Large intestine (tissue), 3 donors: ENCODE measurements at regions not wholly inside any gene's neighbourhood (a gene's known extent, or its start where the extent isn't known, plus 50 kb on each side); places are given as distances from the start of the nearest gene placed in this dataset.
"Not testable (repeated sequence)": the region's sequence is repeated elsewhere in the genome, so short reads cannot be mapped to it uniquely, and the experiment has no call there.

ENCODE experiments used
- DNase-seq, 2 donors: peaks; one replicate each; pipeline versions ENCODE4 v3.0.0 to v3.0.0-alpha.2; 2013
- H3K27ac ChIP-seq: one replicate; pipeline ENCODE4 v1.5.1; 2013; ENCODE audit warnings: low read length
- H3K27me3 ChIP-seq: 2 replicates; pipeline ENCODE4 v1.6.1; 2013; ENCODE audit warnings: low read length; ENCODE audit not compliant: control insufficient read depth, insufficient read depth
- H3K36me3 ChIP-seq: 2 replicates; pipeline ENCODE4 v1.6.1; 2013; ENCODE audit warnings: low read length; ENCODE audit not compliant: control insufficient read depth, insufficient read depth
- H3K4me1 ChIP-seq: one replicate; pipeline ENCODE4 v1.6.1; 2013; ENCODE audit warnings: low read length; ENCODE audit not compliant: control insufficient read depth, insufficient read depth
- H3K4me3 ChIP-seq: one replicate; pipeline ENCODE4 v1.5.1; 2013; ENCODE audit warnings: low read length
- H3K9me3 ChIP-seq: one replicate; pipeline ENCODE4 v1.6.1; 2013; ENCODE audit warnings: mild to moderate bottlenecking, low read depth, low read length, moderate library complexity; ENCODE audit not compliant: control insufficient read depth
- WGBS: methylation state at CpG from one replicate; pipeline ENCODE4 v1.1.5; 2013; ENCODE audit warnings: low lambda C conversion rate; ENCODE audit not compliant: insufficient coverage; 5-methylcytosine and 5-hydroxymethylcytosine counted together

- Histone ChIP-seq H3K9me3 (no peaks in the 10 kb centered on the region), H3K4me3 (no peak overlapping the region), H3K27me3 (no peaks in the 10 kb centered on the region), H3K27ac (no peak overlapping the region), H3K4me1 (no peaks in the 10 kb centered on the region), H3K36me3 (no peaks in the 10 kb centered on the region)
- DNase-seq, result no peak
- WGBS, result no CpG with 5 or more reads among the region's 1 CpG
These were observed 141.0 kb downstream of the LTN1 start for GRCh38 chr21:28851645-28852044.

- no CpG with 5 or more reads among the region's 1 CpG for WGBS
- H3K9me3 ChIP-seq, H3K27ac ChIP-seq, H3K4me3 ChIP-seq, H3K4me1 ChIP-seq, H3K36me3 ChIP-seq, H3K27me3 ChIP-seq, DNase-seq: not testable (repeated sequence)
These were observed 153.4 kb downstream of the LTN1 start for GRCh38 chr21:28839237-28839636.

GRCh38 chr21:28837426-28837825, 155.3 kb downstream of the LTN1 start:
- not testable (repeated sequence) for H3K27ac ChIP-seq, H3K27me3 ChIP-seq, H3K9me3 ChIP-seq, H3K4me3 ChIP-seq, DNase-seq, H3K36me3 ChIP-seq, H3K4me1 ChIP-seq
- WGBS, result 71% methylated on average over 1 of the region's 1 CpG

- not testable (repeated sequence) for DNase-seq, H3K27ac ChIP-seq, H3K27me3 ChIP-seq, H3K4me3 ChIP-seq, H3K36me3 ChIP-seq, H3K9me3 ChIP-seq, H3K4me1 ChIP-seq
- no CpG with 5 or more reads among the region's 1 CpG for WGBS
These were observed 156.1 kb downstream of the LTN1 start for GRCh38 chr21:28836588-28836987.

- WGBS, result no CpG with 5 or more reads among the region's 6 CpGs
- H3K27ac ChIP-seq, result no peak overlapping the region
- no peaks in the 10 kb centered on the region for H3K27me3 ChIP-seq
- H3K4me3 ChIP-seq, result no peak overlapping the region
- no peaks in the 10 kb centered on the region for H3K9me3 ChIP-seq
- no peaks in the 10 kb centered on the region for H3K36me3 ChIP-seq
- H3K4me1 ChIP-seq, result no peaks in the 10 kb centered on the region
- DNase-seq, result no peak
These were observed 158.1 kb downstream of the LTN1 start for GRCh38 chr21:28834335-28835238.

GRCh38 chr21:28833609-28834008, 159.1 kb downstream of the LTN1 start:
- no peaks in the 10 kb centered on the region for H3K36me3 ChIP-seq
- DNase-seq, result no peak
- no peak overlapping the region for H3K4me3 ChIP-seq
- H3K9me3 ChIP-seq, result no peaks in the 10 kb centered on the region
- H3K27me3 ChIP-seq, result no peaks in the 10 kb centered on the region
- H3K27ac ChIP-seq, result no peak overlapping the region
- no peaks in the 10 kb centered on the region for H3K4me1 ChIP-seq
- no CpG with 5 or more reads among the region's 3 CpGs for WGBS

- Histone ChIP-seq H3K9me3 (no peaks in the 10 kb centered on the region), H3K4me3 (no peak overlapping the region), H3K27me3 (no peaks in the 10 kb centered on the region), H3K27ac (no peak overlapping the region), H3K36me3 (no peaks in the 10 kb centered on the region), H3K4me1 (no peaks in the 10 kb centered on the region)
- 100% methylated on average over 1 of the region's 1 CpG for WGBS
- no peak for DNase-seq
These were observed 159.5 kb downstream of the LTN1 start for GRCh38 chr21:28833182-28833581.

GRCh38 chr21:28832715-28833061, 160.0 kb downstream of the LTN1 start:
- no peak for DNase-seq
- Histone ChIP-seq H3K27me3 (no peaks in the 10 kb centered on the region), H3K4me3 (no peak overlapping the region), H3K27ac (no peak overlapping the region), H3K9me3 (no peaks in the 10 kb centered on the region), H3K36me3 (no peaks in the 10 kb centered on the region), H3K4me1 (no peaks in the 10 kb centered on the region)
- 92% methylated on average over 2 of the region's 3 CpGs for WGBS

- no peak for DNase-seq
- Histone ChIP-seq H3K27me3 (no peaks in the 10 kb centered on the region), H3K9me3 (no peaks in the 10 kb centered on the region), H3K4me3 (no peak overlapping the region), H3K36me3 (no peaks in the 10 kb centered on the region), H3K4me1 (no peaks in the 10 kb centered on the region), H3K27ac (no peak overlapping the region)
- no CpG with 5 or more reads among the region's 1 CpG for WGBS
These were observed 160.5 kb downstream of the LTN1 start for GRCh38 chr21:28832013-28832714.

GRCh38 chr21:28828981-28829380, 163.7 kb downstream of the LTN1 start:
- Histone ChIP-seq H3K36me3 (no peaks in the 10 kb centered on the region), H3K4me1 (no peaks in the 10 kb centered on the region)

More at GRCh38 chr21:28828981-28829380, 163.7 kb downstream of the LTN1 start:
- no peak overlapping the region for H3K4me3 ChIP-seq
- no peak for DNase-seq
- WGBS, result no CpG with 5 or more reads among the region's 1 CpG
- H3K27me3 ChIP-seq, result no peaks in the 10 kb centered on the region
- no peak overlapping the region for H3K27ac ChIP-seq
- H3K9me3 ChIP-seq, result no peaks in the 10 kb centered on the region
